ENCODE measurements at regions not wholly inside any gene's neighbourhood (a gene's known extent, or its start where the extent isn't known, plus 50 kb on each side); places are given as distances from the start of the nearest gene placed in this dataset.

DNA sequence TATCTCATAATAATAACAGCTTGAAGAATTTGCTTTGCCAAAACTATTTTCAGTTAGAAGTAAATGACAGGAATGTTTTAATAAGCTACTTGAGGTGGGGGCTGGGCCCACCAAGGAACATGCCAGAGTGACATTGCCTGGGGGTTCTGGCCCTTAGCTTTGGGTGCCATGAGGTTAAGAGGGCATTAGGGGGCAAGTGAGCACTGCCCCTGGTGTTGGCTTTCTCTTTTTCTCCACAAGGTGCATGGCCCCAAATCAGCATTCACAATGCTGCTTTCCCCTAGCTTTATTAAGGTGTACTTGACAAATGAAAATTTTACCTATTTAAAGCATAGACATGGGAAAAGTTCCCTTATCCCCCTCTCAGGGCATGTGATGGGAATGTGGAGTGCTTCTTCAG lies 305.4 kb downstream of the TENT4A start:
- DNase-seq, result no peak

DNA sequence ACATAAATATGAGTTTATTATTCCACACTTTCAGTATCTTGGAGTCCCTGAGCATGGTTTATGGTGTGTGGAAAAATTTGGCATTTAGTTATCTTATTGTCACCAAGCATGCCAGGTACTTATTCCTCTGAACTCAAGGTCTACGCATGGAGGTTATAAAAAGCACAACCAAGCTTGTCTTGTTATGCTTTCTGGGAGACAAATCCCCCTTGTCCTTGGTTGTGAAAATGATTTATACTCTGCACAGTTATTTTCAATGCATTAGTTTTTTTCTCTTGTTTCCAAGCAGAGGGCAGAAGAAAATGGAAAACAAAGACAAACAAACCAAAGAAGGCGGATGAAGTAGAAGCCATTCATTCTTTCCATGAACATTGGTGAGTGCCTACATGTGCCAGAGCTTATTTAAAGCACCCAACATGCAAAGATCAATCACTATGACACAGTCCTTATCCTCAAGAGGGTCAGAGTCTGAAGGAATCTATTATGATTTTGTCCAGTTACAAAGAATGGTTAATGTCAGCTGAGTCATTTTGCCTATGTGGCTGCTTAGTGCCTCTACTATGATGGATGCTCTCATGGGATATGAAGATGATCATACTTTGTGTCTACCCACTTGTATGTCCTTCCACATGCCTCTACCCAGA lies 323.1 kb downstream of the TENT4A start:
- no peak for DNase-seq

DNA sequence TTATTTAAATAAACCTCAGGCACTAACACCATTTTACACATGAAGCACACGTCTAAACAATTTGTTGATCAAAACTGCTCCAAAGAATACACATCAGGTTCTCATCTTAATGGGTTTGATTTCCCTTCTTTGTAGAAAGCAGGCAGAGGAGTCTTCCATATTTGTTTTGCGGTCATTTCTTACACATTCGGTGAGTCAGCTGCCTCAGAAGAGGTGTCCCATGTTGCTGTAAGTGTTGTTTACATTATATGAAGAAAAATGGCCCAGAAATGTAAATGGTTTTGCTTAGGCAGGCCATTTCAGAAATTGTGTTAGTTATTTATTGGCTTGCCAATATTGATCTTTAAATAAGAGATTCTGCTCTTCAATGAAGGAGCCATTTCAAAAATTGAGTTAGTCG lies 325.8 kb downstream of the TENT4A start:
- no peak for DNase-seq

DNA sequence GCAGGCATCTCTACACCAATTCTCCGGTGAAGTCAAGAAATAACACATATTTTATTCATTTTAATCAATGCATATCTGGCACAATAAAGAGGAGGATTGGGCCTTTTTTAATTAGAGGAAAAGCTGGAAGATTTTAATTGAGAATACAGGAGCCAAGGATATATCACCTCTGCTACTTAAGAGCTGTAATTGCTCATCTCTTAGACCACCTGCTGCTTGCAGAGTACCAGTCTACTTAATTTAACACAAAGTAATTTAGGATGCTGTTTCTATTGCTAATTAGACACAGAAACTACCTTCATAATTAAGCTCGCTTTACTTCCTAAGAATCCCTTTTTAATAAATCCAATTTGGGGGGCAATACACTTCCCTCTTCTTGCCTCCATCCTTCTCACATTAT lies 326.9 kb downstream of the TENT4A start:
- no peak for DNase-seq

DNA sequence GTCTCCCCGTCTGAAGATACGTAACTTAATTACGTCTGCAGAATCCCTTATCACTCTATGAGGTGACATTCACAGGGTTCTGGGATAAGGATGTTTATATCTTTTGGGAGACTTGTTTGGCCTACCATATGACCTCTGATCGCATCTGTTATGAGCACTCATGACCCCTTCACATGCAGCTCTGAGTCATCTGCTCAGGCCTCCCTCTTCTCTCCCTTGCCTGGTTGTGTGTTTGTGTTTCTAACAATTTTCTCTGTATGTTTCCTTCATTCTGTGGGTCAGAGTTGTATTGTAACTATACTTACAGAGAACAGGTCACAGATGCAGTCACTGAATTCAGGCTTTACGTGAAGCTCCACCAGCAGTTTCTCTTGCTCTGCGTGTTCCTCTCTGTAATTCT lies 330.6 kb downstream of the TENT4A start:
- DNase-seq, result no peak

DNA sequence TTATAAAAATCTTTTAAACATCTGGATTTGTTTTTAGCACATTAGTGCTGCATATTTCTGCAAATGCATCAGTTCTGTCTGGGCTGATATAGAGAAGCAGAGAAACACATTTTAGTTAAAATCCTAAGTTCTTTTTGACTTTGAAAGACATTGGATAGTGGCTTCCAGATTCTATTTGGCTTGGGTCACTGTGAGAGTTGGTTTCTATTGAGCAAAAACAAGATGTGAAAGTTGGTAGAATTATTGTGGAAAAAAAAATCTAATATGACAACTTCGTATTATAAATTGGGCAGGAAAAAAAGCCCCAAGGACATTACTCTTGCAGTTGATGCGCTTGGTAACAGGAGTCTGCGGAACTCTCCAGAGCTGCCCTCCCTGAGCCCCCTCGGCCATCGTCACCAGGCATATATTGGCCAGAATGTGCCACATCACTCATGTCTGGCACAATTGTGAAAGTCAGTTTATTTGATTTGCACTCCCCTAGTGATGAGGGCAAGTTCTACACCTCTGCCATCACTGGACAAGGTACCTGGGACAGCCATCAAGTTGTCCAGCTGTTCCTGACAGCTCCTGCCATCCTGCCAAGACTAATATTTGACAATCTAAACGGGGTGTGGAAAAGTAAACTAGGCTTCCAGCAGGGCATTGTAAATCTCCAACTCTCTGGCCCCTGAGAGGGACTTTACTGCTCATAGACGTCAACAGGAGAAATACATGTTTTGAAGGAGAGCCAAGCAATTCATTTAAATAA lies 334.5 kb downstream of the TENT4A start:
- peak; percentile 97 for DNase-seq

DNA sequence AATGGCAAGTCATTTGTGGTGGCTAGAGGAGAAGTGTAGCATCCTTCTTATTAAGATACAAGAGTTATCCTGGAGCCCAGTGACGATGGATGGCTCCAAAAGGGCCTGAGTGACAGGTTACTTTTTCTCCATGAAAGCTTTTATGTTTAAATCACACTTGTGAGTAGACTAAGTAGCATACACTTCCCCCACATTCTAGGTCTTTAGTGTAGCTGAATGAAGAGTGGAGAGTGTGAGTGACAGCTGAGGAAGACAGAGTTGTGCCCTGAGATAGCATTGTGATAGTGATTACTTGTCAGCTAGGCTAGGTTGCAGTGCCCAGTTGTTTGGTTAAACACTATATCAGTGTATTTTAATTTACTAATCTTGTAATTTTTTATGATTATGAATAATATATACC lies 337.8 kb downstream of the TENT4A start:
- DNase-seq, result no peak

DNA sequence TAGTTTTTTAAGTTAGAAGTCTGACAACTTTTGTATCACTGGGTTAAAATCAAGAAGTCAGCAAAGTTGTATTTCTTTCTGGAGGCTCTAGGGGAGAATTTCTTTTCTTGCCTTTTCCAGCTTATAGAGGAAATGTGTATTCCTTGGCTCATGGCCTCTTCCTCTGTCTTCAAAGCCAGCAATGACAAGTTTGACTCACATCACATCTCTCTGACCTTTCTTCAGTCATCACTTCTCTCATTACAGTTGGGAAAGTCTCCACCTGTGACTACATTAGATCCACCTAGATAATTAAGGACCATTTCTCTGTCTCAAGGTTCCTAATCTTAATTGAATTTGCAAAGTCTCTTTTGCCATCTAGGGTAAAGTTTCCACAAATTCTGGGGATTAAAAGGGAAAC lies 339.9 kb downstream of the TENT4A start:
- DNase-seq, result peak; percentile 9

DNA sequence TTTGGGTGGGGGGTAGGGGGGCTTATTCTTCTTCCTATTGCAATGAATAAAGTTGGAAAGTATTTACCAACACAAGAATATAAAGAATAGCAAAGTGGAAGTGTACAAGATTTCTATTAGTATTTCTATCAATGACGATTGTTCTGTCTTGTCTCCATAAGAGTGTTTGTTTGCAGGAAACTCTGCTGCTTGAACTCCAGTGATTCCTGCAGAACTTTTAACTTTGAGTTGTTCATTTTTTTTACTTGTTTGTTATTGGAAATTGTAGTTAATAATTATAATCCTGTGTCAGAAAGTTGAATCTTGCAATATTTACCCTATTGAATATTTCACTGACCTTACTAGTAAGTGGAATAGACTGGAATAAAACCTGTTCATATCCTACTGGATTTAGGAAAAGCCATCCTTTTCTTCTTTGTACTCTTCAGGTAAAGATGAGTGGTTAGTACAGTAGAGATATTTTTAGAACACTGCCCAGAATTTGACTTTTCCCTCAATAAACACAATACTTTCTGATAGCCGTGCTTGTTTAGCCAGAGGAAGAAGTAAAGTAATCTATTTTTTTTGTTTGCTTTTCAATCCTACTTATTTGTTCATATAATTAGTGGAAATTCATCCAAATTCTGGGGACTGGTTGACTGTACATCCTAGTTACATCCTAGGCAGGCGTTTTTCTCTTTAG lies 340.4 kb downstream of the TENT4A start:
- peak; percentile 6 for DNase-seq

DNA sequence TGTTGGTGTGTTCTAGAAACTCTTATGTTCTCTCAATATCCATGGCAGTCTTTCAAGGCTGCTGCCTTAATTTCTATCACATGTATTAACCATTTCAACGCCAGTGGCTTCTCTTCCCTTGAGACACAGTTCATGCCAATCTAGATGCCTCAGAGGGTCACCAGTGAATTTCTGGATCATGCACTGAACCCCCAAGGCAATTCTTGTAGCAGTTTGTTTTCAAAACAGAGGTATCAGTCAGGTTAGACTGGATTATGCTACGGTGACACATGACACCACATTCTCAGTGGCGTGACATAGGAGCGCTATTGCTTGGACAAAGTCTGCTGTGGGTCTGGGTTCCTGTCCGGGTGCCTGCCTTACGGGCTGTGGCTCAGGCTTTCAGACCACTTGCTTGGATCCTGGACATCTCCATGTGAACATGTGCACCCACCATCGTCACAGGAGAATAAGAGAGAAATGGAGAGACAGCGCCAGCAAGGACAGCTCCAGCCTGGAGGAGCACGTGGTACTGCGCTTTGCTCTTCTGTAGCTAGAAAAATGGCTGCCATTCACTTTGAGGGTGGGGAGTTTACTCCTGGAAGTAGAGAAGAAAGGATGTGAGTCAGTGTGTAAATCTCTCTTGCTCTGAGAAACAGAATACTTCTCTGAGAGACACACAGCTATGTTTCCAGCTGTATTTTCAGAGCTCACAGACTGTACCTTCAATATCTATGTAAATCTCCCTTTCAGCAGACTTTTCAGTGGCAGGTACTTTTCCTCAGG lies 329.3 kb upstream of the ADCY2 start:
- no peak for DNase-seq

DNA sequence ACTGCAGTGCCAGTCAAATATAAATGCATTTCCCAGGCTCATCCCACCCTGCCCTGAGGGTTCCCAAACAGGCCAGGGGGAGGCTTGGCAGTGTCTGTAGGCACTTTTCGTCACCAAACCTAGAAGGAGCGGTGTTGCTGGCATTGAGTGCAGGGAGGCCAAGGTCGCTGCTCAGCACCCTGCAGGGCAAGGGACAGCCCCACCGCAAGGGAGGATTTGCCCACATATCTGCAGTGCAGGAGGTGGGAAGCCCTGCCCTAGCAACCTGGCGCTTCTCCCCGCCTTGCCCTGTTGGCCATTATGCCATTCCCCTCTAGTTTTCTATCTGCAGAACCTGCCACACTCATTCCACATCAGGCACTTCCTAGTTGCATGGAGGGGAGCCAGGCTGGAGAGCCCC lies 327.8 kb upstream of the ADCY2 start:
- no peak for DNase-seq

DNA sequence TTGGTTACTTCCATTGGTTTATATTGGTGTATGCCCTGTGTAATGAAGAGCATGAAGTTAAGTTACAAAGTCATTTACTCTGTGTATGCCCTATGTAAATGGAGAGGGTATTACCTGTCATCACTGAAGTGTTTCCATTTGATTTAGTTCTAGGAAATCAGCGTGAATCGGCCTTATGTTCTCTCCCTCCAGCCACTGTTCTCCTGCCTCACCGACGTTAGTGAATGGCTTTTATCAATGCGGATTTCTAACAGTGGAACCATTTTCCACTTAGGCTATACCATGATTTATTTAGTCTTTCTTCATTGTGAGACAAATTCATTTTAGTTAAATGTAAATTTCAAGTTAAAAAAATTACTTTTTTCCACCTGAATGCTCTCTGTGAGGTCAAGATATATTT lies 327.0 kb upstream of the ADCY2 start:
- no peak for DNase-seq

DNA sequence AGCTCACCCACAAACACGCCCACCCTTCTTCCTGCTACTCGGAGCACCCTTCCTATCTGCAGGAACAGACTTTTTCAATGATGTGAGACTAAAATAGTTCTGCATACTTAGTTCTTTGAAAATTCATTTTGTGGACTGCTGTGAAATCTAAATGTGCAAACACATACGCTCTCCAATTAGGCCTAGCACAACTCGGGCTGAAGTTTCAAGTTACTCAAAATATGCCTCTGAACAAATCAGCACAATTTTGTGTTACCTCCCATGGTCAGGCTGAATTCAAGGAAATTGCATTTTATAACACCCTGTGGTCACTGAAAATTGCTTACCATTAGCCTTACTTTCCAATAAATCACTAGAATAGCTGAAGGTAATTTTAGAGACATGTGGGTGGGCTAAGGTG lies 323.8 kb upstream of the ADCY2 start:
- peak; percentile 81 for DNase-seq

DNA sequence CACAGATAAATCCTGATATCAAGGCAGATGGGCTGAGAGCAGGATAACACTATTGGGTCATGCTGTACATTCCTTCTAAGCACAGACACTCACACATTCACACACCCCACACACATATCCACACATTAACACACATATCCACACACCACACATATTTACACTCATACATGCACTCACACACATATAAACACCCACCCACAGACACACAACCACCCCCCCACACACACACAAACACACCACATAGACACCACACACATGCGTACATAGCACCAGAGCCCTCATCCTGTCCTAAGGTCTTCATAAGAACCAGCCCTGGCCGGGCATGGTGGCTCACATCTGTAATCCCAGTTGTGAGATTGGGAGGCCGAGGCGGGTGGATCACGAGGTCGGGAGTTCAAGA lies 322.3 kb upstream of the ADCY2 start:
- DNase-seq, result no peak

DNA sequence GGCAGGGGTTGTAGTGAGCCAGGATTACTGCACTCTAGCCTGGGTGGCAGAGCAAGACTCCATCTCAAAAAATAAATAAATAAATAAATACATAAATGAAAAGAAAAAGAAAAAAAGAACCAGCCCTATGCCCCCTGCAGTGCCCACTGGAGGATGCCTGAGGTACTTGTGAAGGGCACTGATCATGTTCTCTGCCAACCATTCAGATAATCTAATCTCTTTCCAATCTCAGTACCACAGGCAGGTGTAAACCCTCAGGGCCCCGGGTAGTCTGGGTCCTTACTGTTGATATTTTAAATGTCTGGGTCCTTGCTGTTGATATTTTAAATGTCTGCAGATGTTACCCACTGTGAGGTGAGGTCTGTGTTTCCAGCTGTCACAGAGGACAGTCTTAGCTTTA lies 321.8 kb upstream of the ADCY2 start:
- DNase-seq, result peak; percentile 55

DNA sequence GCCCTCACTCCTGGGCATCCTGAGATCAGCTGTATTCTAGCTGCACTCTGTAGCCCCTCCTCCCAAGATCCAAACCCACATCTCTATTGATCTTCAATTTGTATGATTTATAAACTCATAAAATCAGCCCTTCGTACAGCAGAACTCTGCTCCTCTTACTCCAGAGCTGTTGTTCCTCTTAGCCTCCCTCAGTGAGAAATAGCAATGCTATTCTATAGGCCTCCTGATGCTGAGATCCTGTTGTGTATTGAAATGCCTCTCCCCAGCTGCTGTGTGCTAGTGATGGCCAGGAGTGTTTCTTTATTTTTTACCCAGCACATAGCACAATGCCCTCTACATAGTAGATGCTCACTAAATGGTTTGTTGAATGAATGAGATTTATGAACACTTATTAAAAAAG lies 320.5 kb upstream of the ADCY2 start:
- peak; percentile 7 for DNase-seq

DNA sequence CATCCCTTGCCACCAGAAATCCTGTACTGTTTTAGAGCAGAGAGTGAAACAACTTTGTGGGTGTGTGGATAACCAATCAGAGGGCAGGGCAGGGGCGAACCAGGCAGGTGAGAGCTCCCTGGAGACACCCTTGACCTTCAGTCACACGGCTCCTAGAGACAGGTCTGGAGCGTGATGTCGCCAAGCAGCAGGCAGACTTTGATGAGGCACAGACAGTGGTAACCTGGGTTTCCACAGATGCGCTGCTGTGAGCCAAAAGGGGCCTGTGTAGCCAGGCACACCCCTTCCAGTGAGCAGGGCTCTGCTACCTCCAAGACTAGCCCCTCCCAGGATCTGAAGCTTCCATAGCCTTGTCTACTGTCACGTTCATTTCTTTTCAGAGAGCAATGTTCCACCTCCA lies 317.8 kb upstream of the ADCY2 start:
- DNase-seq, result peak; percentile 15

DNA sequence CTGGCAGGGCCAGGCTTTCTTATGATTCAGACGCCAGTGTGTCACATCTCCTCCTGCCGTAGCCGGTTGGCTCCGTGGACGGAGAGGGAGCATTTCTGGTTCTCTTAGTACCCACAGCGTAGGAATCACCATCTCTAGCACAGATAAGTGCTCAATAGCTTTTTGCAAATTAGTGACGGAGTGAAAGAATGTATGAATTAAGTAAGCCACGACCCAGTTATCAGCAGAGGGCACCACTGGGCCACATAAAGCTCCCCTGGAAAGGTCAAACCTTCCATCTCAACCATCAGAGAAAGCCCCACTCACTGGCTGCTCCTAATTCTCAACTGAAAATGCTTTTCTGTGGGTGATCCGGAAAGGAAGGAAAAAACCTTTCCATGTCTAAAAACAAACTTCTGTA lies 317.0 kb upstream of the ADCY2 start:
- peak; percentile 48 for DNase-seq

DNA sequence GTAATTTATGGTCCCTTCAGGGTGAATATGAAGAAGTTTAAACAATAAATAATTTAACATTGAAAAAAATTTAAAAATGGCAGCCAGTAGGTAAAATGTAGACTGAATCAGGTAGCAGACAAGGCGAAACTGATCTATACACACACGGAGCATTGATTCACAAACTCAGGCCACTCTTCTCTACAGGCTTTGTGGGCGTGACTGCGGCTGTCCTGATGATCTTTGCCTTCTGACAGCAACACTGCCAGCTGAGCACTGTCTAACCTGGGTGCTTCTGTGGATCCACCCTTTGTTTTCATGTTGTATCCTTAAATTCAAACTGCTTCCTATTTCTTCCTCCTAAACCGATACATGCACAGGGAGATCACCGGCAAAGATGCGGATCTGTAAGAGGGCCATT lies 315.4 kb upstream of the ADCY2 start:
- no peak for DNase-seq

DNA sequence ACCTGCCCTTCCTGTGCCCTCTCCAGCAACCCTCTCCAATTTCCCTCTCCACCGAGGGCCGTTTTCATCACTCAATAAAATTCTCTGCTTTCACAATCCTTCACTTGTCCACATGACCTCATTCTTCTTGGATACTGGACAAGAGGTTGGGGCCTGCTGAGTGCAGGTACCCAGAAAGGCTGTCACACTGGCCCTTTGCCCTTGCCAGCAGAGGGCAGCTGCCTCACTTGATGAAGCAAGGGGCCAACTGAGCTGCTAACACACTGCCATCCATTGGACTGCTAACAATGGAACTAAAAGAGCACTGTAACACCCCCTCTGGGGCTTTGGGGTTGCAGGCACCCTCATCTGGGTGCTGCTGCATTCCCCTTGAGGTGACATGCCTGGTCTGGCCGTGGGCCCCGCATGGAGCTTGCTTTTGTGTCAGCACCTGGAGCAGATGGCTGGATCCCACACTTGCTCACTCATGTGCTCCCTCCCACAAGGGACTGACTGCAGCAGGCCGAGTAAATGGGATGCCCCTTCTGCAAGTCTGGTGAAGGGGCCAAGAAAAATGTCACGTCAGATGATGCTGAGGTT lies 308.1 kb upstream of the ADCY2 start:
- no peak for DNase-seq

DNA sequence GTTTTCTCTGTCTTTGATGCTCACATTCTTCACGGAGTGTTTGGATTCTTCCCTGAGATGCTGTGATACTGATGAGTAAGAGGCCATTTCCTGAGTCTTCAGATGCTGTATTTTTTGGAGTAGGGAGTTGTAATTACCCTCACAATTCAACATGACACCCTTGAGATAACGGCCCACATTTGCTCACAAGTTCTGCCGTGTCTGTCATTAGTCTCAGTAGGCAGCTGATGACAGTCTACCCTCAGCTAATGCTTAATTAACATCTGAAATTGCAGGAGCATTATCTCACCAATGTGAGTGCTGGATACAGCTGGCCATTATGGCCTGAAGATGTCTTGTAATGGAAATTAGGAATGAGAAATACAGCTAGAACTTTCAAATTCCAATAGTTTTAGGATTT lies 307.1 kb upstream of the ADCY2 start:
- DNase-seq, result peak; percentile 20

DNA sequence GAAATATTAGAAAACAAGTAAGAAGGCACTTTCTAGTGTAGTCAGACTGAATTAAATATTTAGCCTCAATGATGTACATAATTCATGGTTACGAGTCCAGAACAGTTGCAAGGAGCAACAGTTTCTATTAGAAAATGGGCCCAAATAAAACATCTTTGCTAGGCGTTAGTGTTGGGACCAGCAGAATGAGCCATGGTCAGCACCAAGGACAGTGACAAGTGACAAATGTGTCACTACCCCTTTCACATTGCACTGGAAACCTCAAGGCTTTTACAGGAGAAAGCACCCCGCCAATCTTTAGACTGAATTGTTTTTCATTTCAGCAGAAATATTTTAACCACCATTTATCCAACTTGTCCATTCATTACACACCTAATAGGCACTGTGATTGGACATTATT lies 301.3 kb upstream of the ADCY2 start:
- no peak for DNase-seq

DNA sequence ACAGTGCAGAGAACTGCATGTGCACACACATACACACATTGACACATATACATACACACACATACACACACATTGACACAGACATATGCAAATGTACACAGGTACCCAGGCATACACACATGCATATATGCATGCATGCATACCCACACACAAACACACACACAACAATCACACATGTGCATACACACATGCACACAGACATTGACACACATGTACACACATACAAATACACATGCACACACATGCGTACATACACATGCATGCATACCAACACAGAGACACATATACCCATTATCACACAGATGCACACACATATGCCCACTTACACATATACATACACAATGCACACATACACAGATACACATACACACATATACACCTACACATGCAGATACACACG lies 299.6 kb upstream of the ADCY2 start:
- no peak for DNase-seq

Measured in NCI-H69 (cell line).